Breast epithelium (tissue), 3 donors: ENCODE measurements at regions not wholly inside any gene's neighbourhood (a gene's known extent, or its start where the extent isn't known, plus 50 kb on each side); places are given as distances from the start of the nearest gene placed in this dataset.

ENCODE experiments used
- CTCF ChIP-seq, 3 donors: fragments of 450-650 bp; IDR thresholded peaks; one replicate each; pipeline ENCODE4 v1.5.1; 2016 to 2017; ENCODE audit warnings: antibody characterized with exemption in 3 of 3, mild to moderate bottlenecking in 3 of 3, moderate library complexity in 3 of 3
- POLR2AphosphoS5 ChIP-seq, 3 donors: sonication (generic); formaldehyde crosslinking; IDR thresholded peaks; one replicate each; pipeline ENCODE4 v1.6.1; 2017; ENCODE audit warnings: antibody characterized with exemption in 3 of 3

DNA sequence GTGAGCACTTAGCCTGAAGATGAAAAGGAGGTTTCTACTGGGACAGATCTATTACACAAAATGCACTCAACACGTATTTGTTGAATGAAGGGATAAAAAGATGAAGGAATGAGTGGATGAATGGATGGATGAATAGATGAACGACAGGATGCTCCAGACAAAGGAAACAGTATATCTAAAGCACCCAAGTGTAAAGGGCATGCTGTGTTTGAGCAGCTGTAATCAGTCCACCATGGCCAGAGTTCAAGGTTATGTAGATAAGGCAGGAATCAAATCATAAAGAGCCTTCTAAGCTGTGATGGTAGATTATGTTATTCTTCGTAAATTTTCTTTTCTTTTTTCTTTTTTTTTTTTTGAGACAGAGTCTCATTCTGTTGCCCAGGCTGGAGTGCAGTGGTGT, 194.4 kb upstream of the FOXN2 start:
- TF ChIP-seq CTCF (IDR thresholded peaks at IDR 0.05) (no peak), POLR2AphosphoS5 (IDR thresholded peaks at IDR 0.05) (no peak)
